Fibroblast of the conjunctiva (primary cell): ENCODE measurements at regions not wholly inside any gene's neighbourhood (a gene's known extent, or its start where the extent isn't known, plus 50 kb on each side); places are given as distances from the start of the nearest gene placed in this dataset.
"Not testable (repeated sequence)": the region's sequence is repeated elsewhere in the genome, so short reads cannot be mapped to it uniquely, and the experiment has no call there.

ENCODE experiments used
- DNase-seq: peaks from one replicate; pipeline ENCODE4 v3.0.0-alpha.2; 2010; ENCODE audit warnings: low read depth

DNA sequence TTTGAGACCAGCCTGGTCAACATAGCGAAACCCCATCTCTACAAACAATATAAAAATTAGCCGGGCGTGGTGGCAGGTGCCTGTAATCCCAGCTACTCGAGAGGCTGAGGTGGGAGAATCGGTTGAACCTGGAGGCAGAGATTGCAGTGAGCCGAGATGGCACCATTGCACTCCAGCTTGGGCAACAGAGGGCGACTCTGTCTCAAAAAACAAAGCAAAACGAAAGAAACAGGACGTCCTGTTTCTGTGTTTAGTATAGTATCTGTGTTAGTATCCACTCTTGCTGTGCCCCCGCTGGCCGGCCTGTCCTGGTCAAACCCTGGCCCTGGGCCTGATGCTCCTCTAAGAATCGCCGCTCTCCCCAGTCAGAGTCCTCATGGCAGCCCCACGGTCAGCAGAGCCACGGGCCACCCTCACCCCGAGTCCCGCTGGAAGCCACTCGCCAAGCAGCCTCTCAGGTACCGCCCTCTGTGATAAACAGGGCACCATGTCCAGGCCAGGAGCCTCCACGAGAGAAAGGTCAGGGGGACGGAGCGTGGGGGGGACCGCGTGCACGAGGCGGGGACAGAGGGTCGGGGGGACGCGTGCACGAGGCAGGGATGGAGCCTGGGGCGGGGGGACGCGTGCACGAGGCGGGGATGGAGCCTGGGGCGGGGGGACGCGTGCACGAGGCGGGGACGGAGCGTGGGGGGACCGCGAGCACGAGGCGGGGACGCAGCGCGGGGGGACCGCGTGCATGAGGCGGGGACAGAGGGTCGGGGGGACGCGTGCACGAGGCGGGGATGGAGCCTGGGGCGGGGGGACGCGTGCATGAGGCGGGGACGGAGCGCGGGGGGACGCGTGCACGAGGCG is 384.5 kb downstream of the SMOC2 start:
- no peak for DNase-seq

- DNase-seq = no peak
Observed at GRCh38 chr6:168823397-168824212, 382.6 kb downstream of the SMOC2 start.

DNA sequence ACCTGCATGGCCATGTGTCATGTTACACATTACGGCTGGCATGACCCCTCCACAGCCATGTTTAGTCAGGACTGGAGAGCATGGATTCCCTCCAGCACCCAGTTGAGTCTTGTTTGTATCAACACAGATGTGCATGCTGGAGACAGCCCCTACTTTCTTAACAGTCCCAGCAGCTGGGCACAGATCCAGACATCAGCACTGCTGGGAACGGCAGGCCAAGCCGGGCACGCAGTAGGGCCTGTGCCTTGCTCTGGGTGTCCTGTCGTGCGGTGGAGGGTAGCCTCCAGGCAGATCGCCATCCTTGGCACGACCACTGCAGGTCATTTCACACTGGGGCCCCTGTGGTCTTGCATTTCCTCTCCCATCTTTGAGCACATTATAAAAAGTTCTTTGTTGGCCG is 381.4 kb downstream of the SMOC2 start:
- no peak for DNase-seq

- DNase-seq = no peak
Observed at GRCh38 chr6:168819546-168819945, 378.6 kb downstream of the SMOC2 start.

DNA sequence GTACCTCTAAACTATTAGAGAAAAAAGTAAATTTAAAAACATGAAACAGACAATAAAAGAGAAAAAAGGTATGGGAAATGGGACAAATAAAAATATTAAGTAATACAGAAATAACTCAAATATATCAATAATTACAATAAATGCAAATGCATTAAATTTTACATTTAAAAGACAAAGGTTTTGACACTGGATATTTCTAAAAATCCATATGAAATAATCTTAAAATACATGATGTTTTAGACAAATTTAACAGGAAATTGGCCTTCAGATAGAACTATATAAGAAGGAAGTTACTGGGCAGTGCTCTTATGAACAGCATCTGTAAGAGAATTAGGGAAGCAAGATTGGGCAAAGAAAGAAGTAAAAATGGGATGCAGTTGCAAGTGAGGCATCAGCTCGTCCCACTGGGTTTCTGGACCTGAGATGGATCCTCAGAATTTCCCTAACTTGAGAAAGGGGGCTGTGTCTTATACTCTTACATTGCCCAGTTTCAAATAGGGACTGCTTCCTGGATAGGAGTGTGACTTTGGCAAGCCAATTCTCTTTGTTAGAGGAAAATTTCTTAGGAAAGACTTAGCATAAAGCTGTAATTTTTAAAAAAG is 376.7 kb downstream of the SMOC2 start:
- DNase-seq = no peak

- DNase-seq = no peak
Observed at GRCh38 chr6:168815229-168815628, 374.2 kb downstream of the SMOC2 start.

GRCh38 chr6:168808232-168808631 is 367.2 kb downstream of the SMOC2 start:
- no peak for DNase-seq

DNA sequence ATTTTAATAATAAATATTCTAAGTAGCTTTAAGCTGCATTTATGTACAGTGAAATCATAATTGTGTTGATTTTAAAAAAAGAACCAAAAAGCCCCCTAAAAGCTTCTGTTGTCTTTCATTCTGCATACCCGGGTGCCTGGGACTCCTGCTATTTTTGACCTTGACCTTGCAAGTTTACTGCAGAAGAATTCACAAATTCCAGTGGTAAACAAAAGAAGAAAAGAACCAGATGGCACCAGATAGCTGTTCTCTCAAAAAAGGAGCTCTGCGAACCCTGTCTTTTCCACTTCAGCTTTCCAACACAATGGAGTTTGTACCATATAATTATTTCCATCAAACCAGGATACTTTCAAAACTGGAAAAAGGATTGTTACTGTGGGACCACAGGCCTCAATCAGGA is 363.3 kb downstream of the SMOC2 start:
- no peak for DNase-seq

DNA sequence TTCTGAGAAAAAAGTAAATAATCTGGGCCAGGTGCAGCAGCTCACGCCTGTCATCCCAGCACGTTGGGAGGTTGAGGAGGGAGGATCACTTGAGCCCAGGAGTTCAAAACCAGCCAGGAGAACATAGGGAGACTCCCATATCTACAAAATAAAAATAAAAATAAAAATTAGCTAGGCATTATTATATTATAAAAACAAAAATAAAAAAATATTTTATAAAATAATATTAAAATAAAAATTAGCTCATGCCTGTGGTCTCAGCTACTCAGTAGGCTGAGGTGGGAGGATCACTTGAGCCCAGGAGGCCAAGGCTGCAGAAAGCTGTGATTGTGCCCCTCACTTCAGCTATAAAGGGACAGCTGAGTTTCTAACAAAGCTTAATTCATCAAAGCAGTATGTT is 362.9 kb downstream of the SMOC2 start:
- no peak for DNase-seq

- DNase-seq = no peak
Observed at GRCh38 chr6:168799067-168799466, 358.1 kb downstream of the SMOC2 start.

GRCh38 chr6:168796106-168796505 is 355.1 kb downstream of the SMOC2 start:
- DNase-seq = no peak

- not testable (repeated sequence) for DNase-seq
Observed at GRCh38 chr6:168795611-168796010, 354.6 kb downstream of the SMOC2 start.

DNA sequence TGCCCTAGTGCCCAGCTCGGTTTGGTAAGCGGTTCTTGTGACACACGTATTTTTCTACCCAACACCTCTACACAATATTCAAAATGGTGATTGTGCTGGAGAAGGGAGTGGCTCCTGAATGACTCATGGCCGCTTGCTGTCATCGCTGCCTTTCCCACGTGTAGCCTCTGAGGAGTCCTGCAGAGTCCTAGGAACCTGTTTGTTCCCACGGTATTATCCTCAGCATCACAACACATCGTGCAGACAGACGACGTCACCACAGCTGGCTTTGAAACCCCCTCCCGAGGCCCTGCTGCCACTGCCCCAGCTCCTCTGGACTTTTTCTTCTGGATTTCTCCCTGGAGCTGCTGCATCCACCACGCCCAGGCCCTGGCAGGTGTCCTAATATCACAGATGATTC is 353.5 kb downstream of the SMOC2 start:
- DNase-seq = no peak

DNA sequence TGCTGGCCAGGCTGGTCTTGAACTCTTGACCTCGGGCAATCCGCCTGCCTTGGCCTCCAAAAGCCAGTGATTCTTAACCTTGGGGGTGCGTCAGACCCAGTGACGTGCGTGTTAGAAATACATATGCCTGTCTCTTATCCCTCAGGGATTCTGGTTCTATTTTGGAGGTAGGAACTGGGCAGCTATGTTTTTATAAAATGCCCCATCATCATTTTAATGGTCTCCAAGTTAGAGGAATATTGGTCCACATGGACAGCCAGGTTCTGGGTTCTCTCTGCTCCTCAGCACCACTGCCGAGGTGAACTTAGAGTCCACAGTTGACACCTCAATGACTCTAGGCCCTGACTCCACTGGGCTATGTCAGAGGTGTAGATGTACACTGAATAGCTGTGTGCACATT is 352.7 kb downstream of the SMOC2 start:
- DNase-seq = no peak

DNA sequence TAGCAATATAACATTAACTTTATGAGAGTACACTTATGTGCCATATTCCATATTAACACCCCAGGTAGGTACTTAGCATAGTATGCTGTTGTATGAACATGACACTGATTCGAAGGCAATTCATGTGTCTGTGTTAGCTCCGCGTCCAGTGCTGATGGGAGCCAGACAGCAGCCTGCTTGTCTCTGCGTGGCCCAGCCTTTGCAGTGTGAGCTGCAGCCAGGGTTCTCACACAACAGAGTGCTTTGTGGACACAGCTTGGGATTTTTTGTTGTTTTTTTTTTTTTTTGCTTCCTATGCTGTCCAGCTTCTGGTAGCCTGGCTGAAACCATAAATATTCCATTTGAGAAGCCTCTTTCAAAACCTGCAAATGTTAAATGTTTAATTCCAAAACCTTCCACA is 350.9 kb downstream of the SMOC2 start:
- no peak for DNase-seq

- no peak for DNase-seq
Observed at GRCh38 chr6:168789699-168790098, 348.7 kb downstream of the SMOC2 start.

DNA sequence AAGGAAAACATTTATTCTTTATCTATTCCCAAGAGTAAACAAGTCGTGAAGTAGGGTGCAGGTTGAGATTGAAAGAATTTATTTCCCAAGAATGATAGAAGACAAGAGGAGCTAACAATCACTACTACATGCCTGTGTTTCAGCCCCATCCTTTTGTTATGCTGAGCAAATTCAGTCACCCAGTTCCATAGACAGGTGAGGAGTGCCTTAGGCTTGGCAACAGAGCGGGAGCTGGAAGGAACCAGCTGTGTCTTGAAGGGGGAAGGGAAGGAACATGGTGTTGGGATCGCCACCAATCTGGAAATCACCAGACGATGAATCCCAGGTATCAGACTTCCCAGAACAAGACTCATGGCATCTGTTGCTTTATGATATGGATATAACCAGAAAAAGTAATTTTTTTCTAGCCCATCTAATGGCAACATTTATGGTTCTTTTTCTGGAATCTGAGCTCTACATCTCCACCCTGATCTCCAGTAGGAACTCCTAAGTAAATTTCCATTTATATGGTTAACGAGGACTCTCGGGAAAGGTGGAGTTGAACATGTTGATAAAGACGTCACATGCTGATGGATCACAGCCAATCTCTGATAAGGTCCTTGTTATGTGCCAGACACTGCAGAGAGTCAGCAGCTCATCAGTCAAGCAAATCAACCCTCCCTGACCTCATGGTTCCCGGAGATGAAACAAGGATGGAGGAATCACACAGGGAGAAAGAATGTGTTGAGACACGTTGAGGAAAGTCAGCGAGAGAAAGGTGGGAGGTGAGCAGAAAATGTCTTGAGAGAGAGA is 344.9 kb downstream of the SMOC2 start:
- no peak for DNase-seq

DNA sequence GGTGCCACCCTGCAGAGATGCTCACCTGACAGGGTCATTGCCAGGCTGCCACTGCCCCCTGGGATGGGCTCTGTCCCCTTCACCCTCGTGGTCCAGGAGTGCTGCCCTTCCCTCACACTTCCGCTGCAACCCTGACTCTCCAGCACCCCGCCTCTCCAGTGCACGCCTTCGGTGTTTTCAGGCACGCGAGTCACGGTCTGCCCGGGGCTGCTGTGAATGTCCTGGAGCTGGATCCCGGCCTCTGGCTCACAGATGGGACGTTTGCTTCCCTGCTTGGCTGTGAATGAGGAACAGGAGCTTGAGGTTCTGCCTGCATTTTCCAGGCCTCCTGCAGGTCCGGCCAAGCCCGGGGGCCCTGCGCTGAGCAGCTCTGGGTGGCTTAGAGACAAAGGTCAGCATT is 343.4 kb downstream of the SMOC2 start:
- DNase-seq = no peak

DNA sequence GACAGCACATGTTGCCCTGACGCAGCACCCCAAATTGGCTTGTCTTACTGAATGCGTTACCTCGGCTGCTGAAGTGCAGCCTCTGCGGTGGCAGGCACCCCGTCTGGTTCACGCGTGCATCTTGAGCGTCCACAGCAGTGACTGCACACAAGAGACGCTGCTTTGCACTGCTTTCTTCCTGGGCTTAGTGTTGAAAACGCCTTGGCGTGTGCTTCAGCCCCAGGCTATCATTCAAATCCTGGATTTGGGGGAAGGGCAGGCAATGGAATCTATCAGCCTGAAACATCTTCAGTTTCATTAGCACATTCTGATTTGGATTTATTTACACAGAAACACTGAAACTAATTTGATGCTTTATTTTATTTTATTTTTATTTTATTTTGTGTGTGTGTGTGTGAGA is 342.7 kb downstream of the SMOC2 start:
- DNase-seq = no peak

DNA sequence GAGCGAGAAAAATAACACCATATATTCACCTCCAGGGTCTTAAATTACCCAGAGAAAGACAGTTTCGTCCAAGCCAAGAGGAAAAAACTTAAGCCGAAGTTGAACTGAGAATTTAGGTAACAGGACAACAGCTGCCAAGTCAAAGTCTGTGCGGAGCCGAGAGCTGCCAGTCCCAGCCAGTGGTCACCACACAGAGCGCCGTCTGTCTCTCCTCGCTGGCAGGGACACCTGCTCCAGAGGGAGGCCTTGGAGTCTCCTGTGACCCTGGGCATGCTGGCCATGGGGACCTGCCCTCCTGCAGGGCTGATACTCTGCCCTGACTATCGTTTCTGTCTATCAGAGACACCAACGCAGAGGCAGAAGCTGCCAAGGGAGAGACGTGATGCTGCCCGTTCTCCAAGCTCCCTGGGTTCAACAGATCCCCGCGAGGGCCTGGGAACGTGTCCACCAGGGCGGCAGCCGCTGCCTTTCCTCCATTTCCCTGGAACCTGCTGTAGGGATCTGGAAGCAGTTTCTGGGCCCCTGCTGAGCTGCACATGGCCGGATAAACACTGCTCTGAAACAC is 341.3 kb downstream of the SMOC2 start:
- no peak for DNase-seq

DNA sequence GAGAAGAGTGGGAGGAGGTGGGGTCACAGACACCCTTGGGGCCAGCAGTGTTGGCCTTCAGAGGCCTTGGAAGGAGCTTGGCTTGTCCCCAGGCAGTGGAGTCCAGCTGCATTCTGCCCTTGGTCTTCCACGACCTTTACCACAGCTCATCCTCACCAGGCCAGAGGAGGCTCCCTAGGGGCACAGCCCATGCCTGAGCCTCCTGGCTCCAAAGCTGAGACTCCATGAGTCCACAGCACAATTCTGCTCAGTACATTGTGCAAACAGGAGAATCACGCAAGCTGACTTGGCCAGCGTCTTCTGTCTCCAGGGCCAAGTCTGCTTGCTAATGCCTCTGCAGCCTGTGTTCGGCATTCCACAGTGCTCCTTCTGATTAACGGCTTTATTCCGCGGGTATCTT is 337.2 kb downstream of the SMOC2 start:
- no peak for DNase-seq

- no peak for DNase-seq
Observed at GRCh38 chr6:168774381-168774780, 333.4 kb downstream of the SMOC2 start.
